ENCODE measurements at regions not wholly inside any gene's neighbourhood (a gene's known extent, or its start where the extent isn't known, plus 50 kb on each side); places are given as distances from the start of the nearest gene placed in this dataset.

DNA sequence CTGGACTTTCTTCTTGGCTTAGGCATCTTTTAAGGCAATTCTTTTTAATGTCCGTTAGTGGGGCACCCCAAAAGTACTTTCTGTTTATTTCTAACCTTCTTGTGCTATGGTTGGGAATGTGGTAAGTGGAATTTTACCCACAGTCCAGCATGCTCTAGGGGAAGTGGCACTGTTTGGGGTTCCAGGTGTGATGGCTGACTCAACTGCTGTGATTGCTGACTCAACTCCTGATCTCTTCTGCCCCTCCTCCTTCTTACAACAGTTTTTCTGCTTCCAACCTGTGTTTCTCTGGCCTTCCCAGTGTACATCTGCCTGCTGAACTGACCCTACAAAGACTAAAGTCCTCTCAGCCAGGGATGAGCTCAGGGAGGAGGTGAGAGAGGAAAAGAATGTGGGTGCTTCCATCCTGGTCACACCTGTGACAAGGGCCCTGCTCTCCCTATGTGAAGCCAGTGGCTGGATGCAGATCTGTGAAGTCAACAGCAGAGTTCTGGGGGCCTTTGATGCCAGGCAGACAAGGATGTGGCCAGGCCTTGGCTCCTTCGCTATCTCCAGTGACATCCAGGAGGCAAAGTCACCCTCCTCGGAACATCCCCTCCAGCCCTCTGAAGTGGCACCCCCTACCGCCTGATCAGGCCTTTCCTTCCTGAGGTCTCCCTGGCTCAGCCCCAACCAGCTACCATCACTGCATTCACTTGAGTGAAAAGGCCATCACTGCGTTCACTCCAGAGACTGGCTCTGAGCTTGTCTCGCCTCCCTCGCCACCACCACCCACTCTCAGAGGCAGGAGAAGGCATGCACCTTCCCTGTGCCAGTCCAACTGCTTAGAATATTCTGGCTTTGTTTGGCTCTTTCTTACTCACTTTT lies 72.2 kb downstream of the C5orf15 start:
- H3K27me3 ChIP-seq (ENCODE audit: control insufficient read depth, insufficient read depth, low read length): no peaks in the 10 kb centered on the region
- no peaks in the 10 kb centered on the region for H3K9me3 ChIP-seq (ENCODE audit: control insufficient read depth, insufficient read depth, low read depth, low read length)
- DNase-seq (ENCODE audit: low read depth, low spot score) (no peak), ATAC-seq (no peak)
- no peaks in the 10 kb centered on the region for H3K4me1 ChIP-seq (ENCODE audit: control insufficient read depth, insufficient read depth, low read length)
- in situ Hi-C loops (cut with HindIII; ENCODE audit: low pct_unique_long_range_greater_than_20kb, low sequenced_read_pairs) (no loop called here), intact Hi-C loops (cut with micrococcal nuclease; ENCODE audit: unreplicated experiment) (no loop called here)
- ChIA-PET POLR2A (no interaction called here), CTCF (no interaction called here)
- no peak overlapping the region for H3K4me3 ChIP-seq (ENCODE audit: low read depth in 2 of 2, low read length in 2 of 2)
- H3K27ac ChIP-seq (ENCODE audit: low read length): no peak overlapping the region
- TF ChIP-seq, protein P1, sequence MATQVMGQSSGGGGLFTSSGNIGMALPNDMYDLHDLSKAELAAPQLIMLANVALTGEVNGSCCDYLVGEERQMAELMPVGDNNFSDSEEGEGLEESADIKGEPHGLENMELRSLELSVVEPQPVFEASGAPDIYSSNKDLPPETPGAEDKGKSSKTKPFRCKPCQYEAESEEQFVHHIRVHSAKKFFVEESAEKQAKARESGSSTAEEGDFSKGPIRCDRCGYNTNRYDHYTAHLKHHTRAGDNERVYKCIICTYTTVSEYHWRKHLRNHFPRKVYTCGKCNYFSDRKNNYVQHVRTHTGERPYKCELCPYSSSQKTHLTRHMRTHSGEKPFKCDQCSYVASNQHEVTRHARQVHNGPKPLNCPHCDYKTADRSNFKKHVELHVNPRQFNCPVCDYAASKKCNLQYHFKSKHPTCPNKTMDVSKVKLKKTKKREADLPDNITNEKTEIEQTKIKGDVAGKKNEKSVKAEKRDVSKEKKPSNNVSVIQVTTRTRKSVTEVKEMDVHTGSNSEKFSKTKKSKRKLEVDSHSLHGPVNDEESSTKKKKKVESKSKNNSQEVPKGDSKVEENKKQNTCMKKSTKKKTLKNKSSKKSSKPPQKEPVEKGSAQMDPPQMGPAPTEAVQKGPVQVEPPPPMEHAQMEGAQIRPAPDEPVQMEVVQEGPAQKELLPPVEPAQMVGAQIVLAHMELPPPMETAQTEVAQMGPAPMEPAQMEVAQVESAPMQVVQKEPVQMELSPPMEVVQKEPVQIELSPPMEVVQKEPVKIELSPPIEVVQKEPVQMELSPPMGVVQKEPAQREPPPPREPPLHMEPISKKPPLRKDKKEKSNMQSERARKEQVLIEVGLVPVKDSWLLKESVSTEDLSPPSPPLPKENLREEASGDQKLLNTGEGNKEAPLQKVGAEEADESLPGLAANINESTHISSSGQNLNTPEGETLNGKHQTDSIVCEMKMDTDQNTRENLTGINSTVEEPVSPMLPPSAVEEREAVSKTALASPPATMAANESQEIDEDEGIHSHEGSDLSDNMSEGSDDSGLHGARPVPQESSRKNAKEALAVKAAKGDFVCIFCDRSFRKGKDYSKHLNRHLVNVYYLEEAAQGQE (IDR thresholded peaks at IDR 0.05; ENCODE audit: insufficient read depth in 1 of 2, low read depth in 2 of 2, low read length in 1 of 2): no peak
- TF ChIP-seq TCF7L2 (IDR thresholded peaks at IDR 0.05; ENCODE audit: low read depth, low read length) (no peak), POLR2AphosphoS5 (IDR thresholded peaks at IDR 0.05; ENCODE audit: low read depth, low read length) (no peak), SIN3A (IDR thresholded peaks at IDR 0.05; ENCODE audit: borderline replicate concordance, insufficient read depth, low read depth, low read length) (no peak)
- TF ChIP-seq, protein P2, sequence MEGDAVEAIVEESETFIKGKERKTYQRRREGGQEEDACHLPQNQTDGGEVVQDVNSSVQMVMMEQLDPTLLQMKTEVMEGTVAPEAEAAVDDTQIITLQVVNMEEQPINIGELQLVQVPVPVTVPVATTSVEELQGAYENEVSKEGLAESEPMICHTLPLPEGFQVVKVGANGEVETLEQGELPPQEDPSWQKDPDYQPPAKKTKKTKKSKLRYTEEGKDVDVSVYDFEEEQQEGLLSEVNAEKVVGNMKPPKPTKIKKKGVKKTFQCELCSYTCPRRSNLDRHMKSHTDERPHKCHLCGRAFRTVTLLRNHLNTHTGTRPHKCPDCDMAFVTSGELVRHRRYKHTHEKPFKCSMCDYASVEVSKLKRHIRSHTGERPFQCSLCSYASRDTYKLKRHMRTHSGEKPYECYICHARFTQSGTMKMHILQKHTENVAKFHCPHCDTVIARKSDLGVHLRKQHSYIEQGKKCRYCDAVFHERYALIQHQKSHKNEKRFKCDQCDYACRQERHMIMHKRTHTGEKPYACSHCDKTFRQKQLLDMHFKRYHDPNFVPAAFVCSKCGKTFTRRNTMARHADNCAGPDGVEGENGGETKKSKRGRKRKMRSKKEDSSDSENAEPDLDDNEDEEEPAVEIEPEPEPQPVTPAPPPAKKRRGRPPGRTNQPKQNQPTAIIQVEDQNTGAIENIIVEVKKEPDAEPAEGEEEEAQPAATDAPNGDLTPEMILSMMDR (IDR thresholded peaks at IDR 0.05): no peak
- no peaks in the 10 kb centered on the region for H3K36me3 ChIP-seq (ENCODE audit: control insufficient read depth, insufficient read depth, low read length)
- BruUV-seq (replicated peaks): no TSS peak

DNA sequence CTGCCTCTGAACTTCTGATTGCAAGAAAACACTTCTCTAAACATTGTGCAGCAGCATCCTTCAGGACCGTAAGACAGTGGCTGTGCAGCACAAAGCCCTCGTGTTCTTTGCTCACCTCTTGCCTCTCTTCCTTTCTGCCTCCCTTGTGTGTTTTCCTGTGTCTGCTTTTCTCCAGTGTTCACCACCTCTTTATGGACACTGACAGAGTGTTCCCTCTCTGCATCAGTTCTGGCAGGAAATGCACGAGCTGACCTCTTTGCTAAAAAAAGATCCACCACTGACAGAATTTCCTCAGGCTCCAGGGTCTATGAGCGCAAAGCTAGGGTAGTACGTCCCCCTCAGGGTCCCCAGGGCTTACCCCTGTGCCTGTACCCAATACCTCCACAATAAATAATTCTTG lies 74.3 kb downstream of the C5orf15 start:
- no peak overlapping the region for H3K27ac ChIP-seq (ENCODE audit: low read length)
- H3K9me3 ChIP-seq (ENCODE audit: control insufficient read depth, insufficient read depth, low read depth, low read length): no peaks in the 10 kb centered on the region
- intact Hi-C loops (cut with micrococcal nuclease; ENCODE audit: unreplicated experiment) (no loop called here), in situ Hi-C loops (cut with HindIII; ENCODE audit: low pct_unique_long_range_greater_than_20kb, low sequenced_read_pairs) (no loop called here)
- no peaks in the 10 kb centered on the region for H3K36me3 ChIP-seq (ENCODE audit: control insufficient read depth, insufficient read depth, low read length)
- ATAC-seq (no peak), DNase-seq (ENCODE audit: low read depth, low spot score) (no peak)
- POLR2A ChIA-PET: no interaction called here
- CTCF ChIA-PET: interaction anchor here (0.7 kb wide), 1 partner anchor 24 kb away, joined by 3 read pairs; no protein-coding TSS in a partner anchor
- no peaks in the 10 kb centered on the region for H3K27me3 ChIP-seq (ENCODE audit: control insufficient read depth, insufficient read depth, low read length)
- no peak overlapping the region for H3K4me3 ChIP-seq (ENCODE audit: low read depth in 2 of 2, low read length in 2 of 2)
- TF ChIP-seq TCF7L2 (IDR thresholded peaks at IDR 0.05; ENCODE audit: low read depth, low read length) (no peak), SIN3A (IDR thresholded peaks at IDR 0.05; ENCODE audit: borderline replicate concordance, insufficient read depth, low read depth, low read length) (no peak), POLR2AphosphoS5 (IDR thresholded peaks at IDR 0.05; ENCODE audit: low read depth, low read length) (no peak)
- TF ChIP-seq, protein P1 (IDR thresholded peaks at IDR 0.05; ENCODE audit: insufficient read depth in 1 of 2, low read depth in 2 of 2, low read length in 1 of 2): no peak
- TF ChIP-seq, protein P2 (IDR thresholded peaks at IDR 0.05): no peak
- H3K4me1 ChIP-seq (ENCODE audit: control insufficient read depth, insufficient read depth, low read length): no peaks in the 10 kb centered on the region
- no TSS peak for BruUV-seq (replicated peaks)

Measured in Panc1 (cell line).